ENCODE measurements at regions not wholly inside any gene's neighbourhood (a gene's known extent, or its start where the extent isn't known, plus 50 kb on each side); places are given as distances from the start of the nearest gene placed in this dataset.

DNA sequence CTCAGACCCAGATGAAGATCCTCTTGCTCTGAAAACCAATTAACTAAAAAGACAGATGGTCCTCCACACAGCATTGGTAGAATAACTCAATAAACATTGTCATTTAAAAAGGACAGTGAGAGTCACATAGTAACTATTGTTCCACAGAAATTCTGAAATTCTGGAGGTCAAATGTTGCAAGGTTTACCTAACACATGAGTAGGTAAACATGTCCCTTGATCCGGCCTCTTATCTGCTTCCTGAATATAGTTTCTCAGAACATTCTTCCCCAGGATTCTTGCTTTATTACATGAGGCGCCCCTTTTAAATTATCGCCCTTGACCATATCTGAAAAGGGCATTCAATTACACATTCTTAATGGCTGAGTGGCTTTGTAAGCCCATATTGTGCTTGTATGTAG lies 270.7 kb downstream of the SEMA3D start:
- TF ChIP-seq EZH2phosphoT487 (IDR thresholded peaks at IDR 0.05; ENCODE audit: low read depth): no peak
- TF ChIP-seq, protein P1, sequence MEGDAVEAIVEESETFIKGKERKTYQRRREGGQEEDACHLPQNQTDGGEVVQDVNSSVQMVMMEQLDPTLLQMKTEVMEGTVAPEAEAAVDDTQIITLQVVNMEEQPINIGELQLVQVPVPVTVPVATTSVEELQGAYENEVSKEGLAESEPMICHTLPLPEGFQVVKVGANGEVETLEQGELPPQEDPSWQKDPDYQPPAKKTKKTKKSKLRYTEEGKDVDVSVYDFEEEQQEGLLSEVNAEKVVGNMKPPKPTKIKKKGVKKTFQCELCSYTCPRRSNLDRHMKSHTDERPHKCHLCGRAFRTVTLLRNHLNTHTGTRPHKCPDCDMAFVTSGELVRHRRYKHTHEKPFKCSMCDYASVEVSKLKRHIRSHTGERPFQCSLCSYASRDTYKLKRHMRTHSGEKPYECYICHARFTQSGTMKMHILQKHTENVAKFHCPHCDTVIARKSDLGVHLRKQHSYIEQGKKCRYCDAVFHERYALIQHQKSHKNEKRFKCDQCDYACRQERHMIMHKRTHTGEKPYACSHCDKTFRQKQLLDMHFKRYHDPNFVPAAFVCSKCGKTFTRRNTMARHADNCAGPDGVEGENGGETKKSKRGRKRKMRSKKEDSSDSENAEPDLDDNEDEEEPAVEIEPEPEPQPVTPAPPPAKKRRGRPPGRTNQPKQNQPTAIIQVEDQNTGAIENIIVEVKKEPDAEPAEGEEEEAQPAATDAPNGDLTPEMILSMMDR (IDR thresholded peaks at IDR 0.05; ENCODE audit: low read depth, low read length): no peak

Measured in OCI-LY3 (cell line).